H9 (cell line): ENCODE measurements at regions not wholly inside any gene's neighbourhood (a gene's known extent, or its start where the extent isn't known, plus 50 kb on each side); places are given as distances from the start of the nearest gene placed in this dataset.

ENCODE experiments used
- DNase-seq: peaks from one replicate; pipeline ENCODE4 v3.0.0-alpha.2; 2017
- H2AFZ ChIP-seq: one replicate; pipeline ENCODE4 v1.6.1; 2013; ENCODE audit warnings: mild to moderate bottlenecking, low read length, control low read depth, moderate library complexity
- H2AK5ac ChIP-seq: 2 replicates; pipeline ENCODE4 v1.6.1; 2013; ENCODE audit warnings: low read length, control low read depth, mixed read lengths; ENCODE audit not compliant: insufficient read length
- H2BK120ac ChIP-seq: one replicate; pipeline ENCODE4 v1.6.1; 2013; ENCODE audit warnings: low read depth, mild to moderate bottlenecking, low read length, control low read depth, inconsistent platforms; ENCODE audit not compliant: poor library complexity, severe bottlenecking
- H2BK12ac ChIP-seq: 2 replicates; pipeline ENCODE4 v1.6.1; 2013; ENCODE audit warnings: low read length, control low read depth, mixed read lengths, low read depth; ENCODE audit not compliant: insufficient read length
- H2BK15ac ChIP-seq: 2 replicates; pipeline ENCODE4 v1.6.1; 2013; ENCODE audit warnings: low read depth, low read length, control low read depth
- H2BK20ac ChIP-seq: one replicate; pipeline ENCODE4 v1.6.1; 2013; ENCODE audit warnings: low read depth, mild to moderate bottlenecking, low read length, control low read depth, inconsistent platforms; ENCODE audit not compliant: poor library complexity, severe bottlenecking
- H2BK5ac ChIP-seq: 2 replicates; pipeline ENCODE4 v1.6.1; 2013; ENCODE audit warnings: low read length, control low read depth, mixed read lengths; ENCODE audit not compliant: insufficient read length
- H3K14ac ChIP-seq: 2 replicates; pipeline ENCODE4 v1.6.1; 2013; ENCODE audit warnings: low read length, control low read depth; ENCODE audit not compliant: insufficient read depth
- H3K18ac ChIP-seq: 2 replicates; pipeline ENCODE4 v1.6.1; 2013; ENCODE audit warnings: low read depth, mild to moderate bottlenecking, mixed read lengths, low read length, control low read depth; ENCODE audit not compliant: insufficient read length
- H3K23ac ChIP-seq: 2 replicates; pipeline ENCODE4 v1.6.1; 2013; ENCODE audit warnings: low read length, control low read depth, mixed read lengths, low read depth; ENCODE audit not compliant: insufficient read length
- H3K23me2 ChIP-seq: 2 replicates; pipeline ENCODE4 v1.6.1; 2013; ENCODE audit warnings: low read depth, mild to moderate bottlenecking, mixed read lengths, low read length, control low read depth; ENCODE audit not compliant: insufficient read length, poor library complexity, severe bottlenecking
- H3K27ac ChIP-seq: 2 replicates; pipeline ENCODE4 v1.5.1; 2013; ENCODE audit warnings: low read length, control low read depth, mixed read lengths, low read depth; ENCODE audit not compliant: insufficient read length
- H3K27me3 ChIP-seq: 2 replicates; pipeline ENCODE4 v1.6.1; 2013; ENCODE audit warnings: low read length, control low read depth, inconsistent platforms; ENCODE audit not compliant: insufficient read depth
- H3K4ac ChIP-seq: 2 replicates; pipeline ENCODE4 v1.6.1; 2013; ENCODE audit warnings: low read depth, mild to moderate bottlenecking, control low read depth, inconsistent platforms, low read length, moderate library complexity
- H3K4me1 ChIP-seq: 2 replicates; pipeline ENCODE4 v1.6.1; 2013; ENCODE audit warnings: low read length, control low read depth, inconsistent platforms; ENCODE audit not compliant: insufficient read depth
- H3K4me2 ChIP-seq: 2 replicates; pipeline ENCODE4 v1.6.1; 2013; ENCODE audit warnings: low read length, control low read depth, mixed read lengths; ENCODE audit not compliant: insufficient read length, insufficient read depth
- H3K56ac ChIP-seq: 2 replicates; pipeline ENCODE4 v1.6.1; 2013; ENCODE audit warnings: low read depth, mild to moderate bottlenecking, mixed read lengths, low read length, control low read depth; ENCODE audit not compliant: insufficient read length
- H3K79me1 ChIP-seq: 2 replicates; pipeline ENCODE4 v1.6.1; 2013; ENCODE audit warnings: low read depth, mild to moderate bottlenecking, moderate library complexity, low read length, control low read depth, inconsistent platforms; ENCODE audit not compliant: insufficient read depth, poor library complexity, severe bottlenecking
- H3K79me2 ChIP-seq: 2 replicates; pipeline ENCODE4 v1.6.1; 2013; ENCODE audit warnings: low read length, control low read depth, inconsistent platforms; ENCODE audit not compliant: insufficient read depth
- H3K9ac ChIP-seq: 2 replicates; pipeline ENCODE4 v1.6.1; 2013; ENCODE audit warnings: low read length, control low read depth, mixed read lengths; ENCODE audit not compliant: insufficient read length; ENCODE audit errors: extremely low read depth
- H3K9me3 ChIP-seq: one replicate; pipeline ENCODE4 v1.6.1; 2013; ENCODE audit warnings: low read depth, low read length, inconsistent platforms; ENCODE audit not compliant: control insufficient read depth
- H3T11ph ChIP-seq: one replicate; pipeline ENCODE4 v1.6.1; 2013; ENCODE audit warnings: mild to moderate bottlenecking, low read length, control low read depth, inconsistent platforms
- H4K20me1 ChIP-seq: one replicate; pipeline ENCODE4 v1.6.1; 2013; ENCODE audit not compliant: control insufficient read depth, insufficient read length, insufficient read depth
- H4K5ac ChIP-seq: 2 replicates; pipeline ENCODE4 v1.6.1; 2013; ENCODE audit warnings: low read depth, mild to moderate bottlenecking, mixed read lengths, low read length, control low read depth; ENCODE audit not compliant: insufficient read length
- H4K8ac ChIP-seq: replicated peaks from 2 replicates; pipeline ENCODE4 v1.6.1; 2013; ENCODE audit warnings: low read length, control low read depth, mixed read lengths, low read depth; ENCODE audit not compliant: insufficient read length
- H4K91ac ChIP-seq: 2 replicates; pipeline ENCODE4 v1.6.1; 2013; ENCODE audit warnings: low read depth, mild to moderate bottlenecking, moderate library complexity, mixed read lengths, low read length, control low read depth; ENCODE audit not compliant: insufficient read length
- H3K27ac Mint-ChIP-seq, 3 experiments: 2 replicates in 2 of 3; 3 replicates in 1 of 3; pipeline ENCODE4 v1.8.0; 2020 to 2021; ENCODE audit warnings: mixed read lengths in 3 of 3, mild to moderate bottlenecking in 1 of 3, moderate library complexity in 1 of 3
- H3K27me3 Mint-ChIP-seq: 2 replicates; pipeline ENCODE4 v1.8.0; 2021; ENCODE audit warnings: low read depth, mild to moderate bottlenecking, moderate library complexity, mixed read lengths
- H3K36me3 Mint-ChIP-seq, 3 experiments: 2 replicates in 2 of 3; 3 replicates in 1 of 3; pipeline ENCODE4 v1.8.0; 2020 to 2021; ENCODE audit warnings: low read depth in 3 of 3, mixed read lengths in 3 of 3; ENCODE audit not compliant: insufficient read depth in 1 of 3
- H3K4me1 Mint-ChIP-seq, 2 experiments: 2 replicates each; pipeline ENCODE4 v1.8.0; 2020; ENCODE audit warnings: mixed read lengths in 2 of 2
- H3K4me3 Mint-ChIP-seq, 2 experiments: 2 replicates in 1 of 2; 3 replicates in 1 of 2; pipeline ENCODE4 v1.8.0; 2020 to 2021; ENCODE audit warnings: mild to moderate bottlenecking in 2 of 2, mixed read lengths in 2 of 2, moderate library complexity in 1 of 2
- H3K9me3 Mint-ChIP-seq, 2 experiments: 2 replicates in 1 of 2; 3 replicates in 1 of 2; pipeline ENCODE4 v1.8.0; 2020; ENCODE audit warnings: mild to moderate bottlenecking in 2 of 2, mixed read lengths in 2 of 2, moderate library complexity in 1 of 2
- CTCF ChIP-seq: fragments of 200-600 bp; sonication (generic); conservative IDR thresholded peaks from 3 replicates; pipeline ENCODE4 v1.8.0; 2021; ENCODE audit warnings: antibody characterized with exemption, mild to moderate bottlenecking
- WGBS: extraction: QIAGEN DNeasy Blood & Tissue Kit; methylation state at CpG from one replicate; pipeline ENCODE4 v1.1.7; 2013; ENCODE audit warnings: missing lambda C conversion rate, low lambda C conversion rate, mixed read lengths; ENCODE audit not compliant: insufficient read length; ENCODE audit errors: extremely low coverage; 5-methylcytosine and 5-hydroxymethylcytosine counted together

GRCh38 chr10:118874171-118874570, 119.4 kb upstream of the CACUL1 start:
- H3K4me1 ChIP-seq, result no peaks in the 10 kb centered on the region
- no peaks in the 10 kb centered on the region for H3K27me3 ChIP-seq
- no peak overlapping the region for H3K14ac ChIP-seq
- H2BK20ac ChIP-seq, result no peak overlapping the region
- no peak overlapping the region for H3K27ac ChIP-seq
- no peak for TF ChIP-seq CTCF
- no peak overlapping the region for H3T11ph ChIP-seq
- H3K18ac ChIP-seq, result no peak overlapping the region
- H3K23ac ChIP-seq, result no peak overlapping the region
- no CpG with 5 or more reads among the region's 2 CpGs for WGBS
- no peak for DNase-seq
- no peaks in the 10 kb centered on the region for H4K20me1 ChIP-seq
- no peak overlapping the region for H2BK120ac ChIP-seq
- no peak overlapping the region for H4K8ac ChIP-seq
- no peaks in the 10 kb centered on the region for H3K79me1 ChIP-seq
- no peak overlapping the region for H2AK5ac ChIP-seq
- H4K91ac ChIP-seq, result no peak overlapping the region
- H3K4me1 Mint-ChIP-seq, result peaks cover 15 to 20% of the 10 kb centered on the region in 2 experiments
- no peaks in the 10 kb centered on the region for H3K9me3 ChIP-seq
- no peak overlapping the region for H3K9ac ChIP-seq
- no peak overlapping the region for H2BK5ac ChIP-seq
- H2BK15ac ChIP-seq, result no peak overlapping the region
- peaks cover 0 to 6% (median 0%) of the 10 kb centered on the region in 3 experiments; a peak in 2 of 7 replicates for H3K36me3 Mint-ChIP-seq
- H3K27me3 Mint-ChIP-seq, result peaks cover 1% of the 10 kb centered on the region; the same call in 1 of the 2 replicates
- H3K4me2 ChIP-seq, result no peak overlapping the region
- H3K23me2 ChIP-seq, result no peaks in the 10 kb centered on the region
- no peak overlapping the region for H3K56ac ChIP-seq
- no peaks in the 10 kb centered on the region for H3K79me2 ChIP-seq
- H3K27ac Mint-ChIP-seq, result no peak overlapping the region
- H2AFZ ChIP-seq, result no peak overlapping the region
- H4K5ac ChIP-seq, result no peak overlapping the region
- H2BK12ac ChIP-seq, result no peak overlapping the region
- no peak overlapping the region for H3K4me3 Mint-ChIP-seq
- peaks cover 9 to 12% of the 10 kb centered on the region in 2 experiments; a peak in 4 of 5 replicates for H3K9me3 Mint-ChIP-seq
- no peak overlapping the region for H3K4ac ChIP-seq
